Heart left ventricle (tissue), 16 donors: ENCODE measurements at regions not wholly inside any gene's neighbourhood (a gene's known extent, or its start where the extent isn't known, plus 50 kb on each side); places are given as distances from the start of the nearest gene placed in this dataset.

ENCODE experiments used
- ATAC-seq, 4 donors: fragments of 200-7000 bp; cut with Tn5 transposase; one replicate each; pipeline ENCODE4 v1.9.1; 2020 to 2022; ENCODE audit warnings: moderate library complexity in 4 of 4, mild to moderate bottlenecking in 3 of 4, moderate number of reproducible peaks in 1 of 4
- DNase-seq, 5 donors: peaks; one replicate each; pipeline ENCODE4 v3.0.0-alpha.2; 2020
- H3K27ac ChIP-seq, 12 donors: fragments of 200-600 bp; sonication (generic) in 4 of 12; one replicate each; pipeline versions ENCODE4 v1.5.0 to v1.8.0; 2016 to 2022; ENCODE audit warnings: mild to moderate bottlenecking in 2 of 12
- H3K27me3 ChIP-seq, 9 donors: fragments of 200-600 bp; sonication (generic) in 2 of 9; one replicate each; pipeline versions ENCODE4 v1.5.1 to v1.8.0; 2016 to 2022; ENCODE audit warnings: mild to moderate bottlenecking in 3 of 9
- H3K36me3 ChIP-seq, 9 donors: fragments of 200-600 bp; sonication (generic) in 2 of 9; one replicate each; pipeline versions ENCODE4 v1.5.0 to v1.8.0; 2018 to 2022; ENCODE audit warnings: mild to moderate bottlenecking in 2 of 9
- H3K4me1 ChIP-seq, 12 donors: fragments of 200-600 bp; sonication (generic) in 4 of 12; one replicate each; pipeline versions ENCODE4 v1.5.0 to v1.8.0; 2016 to 2022; ENCODE audit warnings: mild to moderate bottlenecking in 3 of 12
- H3K4me3 ChIP-seq, 12 donors: fragments of 200-600 bp; sonication (generic) in 4 of 12; one replicate each; pipeline versions ENCODE4 v1.5.0 to v1.8.0; 2017 to 2022; ENCODE audit warnings: mild to moderate bottlenecking in 9 of 12, moderate library complexity in 4 of 12
- H3K9me3 ChIP-seq, 12 donors: fragments of 200-600 bp; sonication (generic) in 4 of 12; one replicate each; pipeline versions ENCODE4 v1.5.0 to v1.8.0; 2016 to 2022; ENCODE audit warnings: mild to moderate bottlenecking in 1 of 12
- POLR2A ChIP-seq, 2 donors: fragments of 450-650 bp; IDR thresholded peaks; one replicate each; pipeline ENCODE4 v1.6.1; 2017; ENCODE audit warnings: antibody characterized with exemption in 2 of 2, mild to moderate bottlenecking in 2 of 2, moderate library complexity in 2 of 2
- WGBS, 4 donors: extraction: QIAGEN DNeasy Blood & Tissue Kit in 2 of 4; methylation state at CpG; one replicate each; pipeline versions ENCODE4 v1.1.5 to v1.1.7; 2013 to 2018; 5-methylcytosine and 5-hydroxymethylcytosine counted together
- intact Hi-C, 10 donors: fragments of 100-400 bp; cut with DNase I; formaldehyde crosslinking; loops; one replicate each; pipeline versions ENCODE4 v1.11.1 to v1.14.2; 2022
- TF ChIP-seq, protein P1 (sequence below), 12 donors: fragments of 200-600 bp; sonication (generic) in 4 of 12; IDR thresholded peaks; one replicate each; pipeline versions ENCODE4 v1.5.0 to v1.8.0; 2018 to 2022; ENCODE audit warnings: antibody characterized with exemption in 12 of 12, mild to moderate bottlenecking in 5 of 12
- donor health status: ischemic (EF 13 %, LVEDD 7.1; RV severe dilation, severe dysfunction).
- donor health status: healthy with polysubstance abuse.
- donor health status: DM: no; HTN: yes; CAD: no.
- donor health status: DM: no; HTN: no; CAD: no.
- donor health status: ischemic (EF 25% LVEDD 6.9; RV normal size, moderate dysfunction).
- donor health status: ischemic (EF 25% LVEDD 5.7; RV mildly dilated, moderate dysfunction).
- donor health status: healthy.
- donor health status: DM: yes; HTN: yes; CAD: no.
- donor health status: ischemic (EF 35%, LVEDD 5.7; RV mildly dilated, moderate dysfunction).
- donor health status: nonischemic (EF 11% LVEDD 7.7; RV severe dilation, severe dysfunction).
- donor health status: DM: yes; HTN: yes; CAD: no.
- donor health status: PGD.
- donor health status: ischemic (EF 29% LVEDD 5.4; RV normal size, mild dysfunction).
- donor health status: nonischemic (EF 23%, LVEDD 6.1; RV moderate dilation, normal function).

DNA sequence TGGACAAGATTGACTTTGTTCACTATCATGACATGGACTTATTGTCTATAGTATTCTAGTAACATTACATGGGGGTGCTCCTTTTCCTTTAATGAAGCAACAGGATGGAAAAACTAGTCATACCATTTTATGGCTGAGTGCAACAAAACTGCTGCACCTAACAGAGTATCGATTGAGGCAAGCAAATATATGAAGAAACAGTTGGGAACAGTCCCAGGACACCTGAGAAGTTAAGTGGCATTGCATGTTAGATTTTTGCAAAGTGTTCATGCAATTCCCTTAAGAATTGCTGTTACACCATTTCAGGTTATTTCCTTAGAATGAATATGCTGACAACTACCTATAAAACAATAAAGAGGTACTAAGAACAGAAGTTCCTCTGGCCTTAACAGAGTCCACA is 541.5 kb upstream of the ANO3 start:
- DNase-seq: no peak
- H3K36me3 ChIP-seq: no peaks in the 10 kb centered on the region
- no peak for TF ChIP-seq POLR2A (IDR thresholded peaks at IDR 0.05)
- TF ChIP-seq, protein P1, sequence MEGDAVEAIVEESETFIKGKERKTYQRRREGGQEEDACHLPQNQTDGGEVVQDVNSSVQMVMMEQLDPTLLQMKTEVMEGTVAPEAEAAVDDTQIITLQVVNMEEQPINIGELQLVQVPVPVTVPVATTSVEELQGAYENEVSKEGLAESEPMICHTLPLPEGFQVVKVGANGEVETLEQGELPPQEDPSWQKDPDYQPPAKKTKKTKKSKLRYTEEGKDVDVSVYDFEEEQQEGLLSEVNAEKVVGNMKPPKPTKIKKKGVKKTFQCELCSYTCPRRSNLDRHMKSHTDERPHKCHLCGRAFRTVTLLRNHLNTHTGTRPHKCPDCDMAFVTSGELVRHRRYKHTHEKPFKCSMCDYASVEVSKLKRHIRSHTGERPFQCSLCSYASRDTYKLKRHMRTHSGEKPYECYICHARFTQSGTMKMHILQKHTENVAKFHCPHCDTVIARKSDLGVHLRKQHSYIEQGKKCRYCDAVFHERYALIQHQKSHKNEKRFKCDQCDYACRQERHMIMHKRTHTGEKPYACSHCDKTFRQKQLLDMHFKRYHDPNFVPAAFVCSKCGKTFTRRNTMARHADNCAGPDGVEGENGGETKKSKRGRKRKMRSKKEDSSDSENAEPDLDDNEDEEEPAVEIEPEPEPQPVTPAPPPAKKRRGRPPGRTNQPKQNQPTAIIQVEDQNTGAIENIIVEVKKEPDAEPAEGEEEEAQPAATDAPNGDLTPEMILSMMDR (IDR thresholded peaks at IDR 0.05): no peak
- intact Hi-C loops: no loop called here
- no peak overlapping the region for H3K4me3 ChIP-seq
- no peak overlapping the region for H3K27ac ChIP-seq
- H3K27me3 ChIP-seq: no peaks in the 10 kb centered on the region
- WGBS, 4 donors: 86 to 100% (median 93%) methylated on average over 1 of the region's 1 CpG
- no peaks in the 10 kb centered on the region for H3K4me1 ChIP-seq
- no peak for ATAC-seq
- H3K9me3 ChIP-seq: no peaks in the 10 kb centered on the region

DNA sequence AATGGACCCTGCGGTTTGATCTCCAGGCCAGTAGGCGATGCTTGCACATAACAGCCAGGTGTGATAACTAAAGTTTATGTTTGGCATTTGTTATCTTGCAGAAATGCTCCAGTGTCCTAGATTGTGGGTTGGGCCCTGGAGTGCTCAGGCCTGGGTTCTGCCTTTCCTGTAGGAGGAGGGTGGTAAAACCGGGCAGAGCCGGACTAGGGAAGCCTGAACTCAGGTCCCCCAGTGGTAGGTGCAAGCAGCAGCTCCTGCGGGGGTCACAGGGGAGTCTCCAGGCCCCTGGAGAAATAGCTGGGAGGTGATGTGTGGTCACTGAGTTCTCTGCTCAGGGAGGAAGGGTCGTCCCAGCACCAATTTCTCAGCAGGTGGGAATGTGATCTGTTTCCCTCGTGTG is 538.3 kb upstream of the ANO3 start:
- Histone ChIP-seq H3K9me3 (no peaks in the 10 kb centered on the region), H3K4me3 (no peak overlapping the region), H3K36me3 (no peaks in the 10 kb centered on the region), H3K27ac (no peak overlapping the region), H3K27me3 (no peaks in the 10 kb centered on the region), H3K4me1 (no peaks in the 10 kb centered on the region)
- 75 to 92% (median 76%) methylated on average over 4 to 7 of the region's 7 CpGs for WGBS, 4 donors
- intact Hi-C loops: no loop called here
- TF ChIP-seq POLR2A (IDR thresholded peaks at IDR 0.05): no peak
- TF ChIP-seq, protein P1 (IDR thresholded peaks at IDR 0.05): no peak
- no peak for DNase-seq
- no peak for ATAC-seq

DNA sequence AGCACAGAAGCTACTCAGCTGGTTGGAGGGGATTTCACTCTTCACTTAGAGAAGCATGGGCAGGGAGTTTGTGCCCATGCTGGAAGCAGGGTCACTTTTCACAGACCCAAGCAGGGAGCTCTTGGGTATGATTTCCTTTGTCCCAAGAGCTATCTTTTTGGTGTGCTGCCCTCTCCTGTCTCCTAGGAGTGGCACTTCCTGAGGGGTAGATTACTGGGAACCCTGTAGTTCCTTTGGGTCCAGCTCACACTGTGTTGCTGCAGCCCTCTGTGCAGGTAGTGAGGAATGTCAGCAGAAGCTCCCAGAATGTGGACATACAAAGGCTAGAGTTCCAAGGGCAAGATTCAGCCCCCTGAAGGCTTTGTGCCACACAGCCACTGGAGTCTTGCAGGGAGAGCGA is 537.1 kb upstream of the ANO3 start:
- intact Hi-C loops: no loop called here
- no peaks in the 10 kb centered on the region for H3K9me3 ChIP-seq
- no peaks in the 10 kb centered on the region for H3K27me3 ChIP-seq
- TF ChIP-seq, protein P1 (IDR thresholded peaks at IDR 0.05): no peak
- no peak for TF ChIP-seq POLR2A (IDR thresholded peaks at IDR 0.05)
- H3K27ac ChIP-seq: no peak overlapping the region
- 88 to 94% (median 89%) methylated on average over 1 of the region's 1 CpG for WGBS, 4 donors
- no peak for ATAC-seq
- H3K4me1 ChIP-seq: no peaks in the 10 kb centered on the region
- H3K4me3 ChIP-seq: no peak overlapping the region
- no peak for DNase-seq
- H3K36me3 ChIP-seq: no peaks in the 10 kb centered on the region

DNA sequence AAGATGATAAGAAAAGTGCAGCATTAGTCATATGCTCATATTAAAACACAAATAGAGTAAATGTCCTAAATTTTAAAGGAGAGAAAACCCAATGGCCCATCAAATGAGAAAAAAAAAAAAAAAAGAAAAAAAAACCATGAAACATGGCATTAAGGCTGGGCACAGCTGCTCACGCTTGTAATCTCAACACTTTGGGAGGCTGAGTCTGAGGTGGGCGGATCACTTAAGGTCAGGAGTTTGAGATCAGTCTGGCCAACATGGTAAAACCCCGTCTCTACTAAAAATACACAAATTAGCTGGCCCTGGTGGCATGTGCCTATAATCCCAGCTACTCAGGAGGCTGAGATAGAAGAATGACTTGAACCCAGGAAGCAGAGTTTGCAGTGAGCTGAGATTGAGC is 515.5 kb upstream of the ANO3 start:
- WGBS, 4 donors: 82 to 86% (median 83%) methylated on average over 3 of the region's 3 CpGs
- H3K36me3 ChIP-seq: no peaks in the 10 kb centered on the region
- H3K4me3 ChIP-seq: no peak overlapping the region
- DNase-seq (no peak), ATAC-seq (no peak)
- no peaks in the 10 kb centered on the region for H3K27me3 ChIP-seq
- intact Hi-C loops: no loop called here
- H3K4me1 ChIP-seq: no peaks in the 10 kb centered on the region
- no peak overlapping the region for H3K27ac ChIP-seq
- peaks cover 0 to 4% (median 0%) of the 10 kb centered on the region in 12 donors for H3K9me3 ChIP-seq
- TF ChIP-seq POLR2A (IDR thresholded peaks at IDR 0.05): no peak
- TF ChIP-seq, protein P1 (IDR thresholded peaks at IDR 0.05): no peak
